Loucy (cell line): ENCODE measurements at regions not wholly inside any gene's neighbourhood (a gene's known extent, or its start where the extent isn't known, plus 50 kb on each side); places are given as distances from the start of the nearest gene placed in this dataset.

Experiments used
- H2AFZ ChIP-seq: fragments of 200-600 bp; sonication (generic); 2 replicates; pipeline ENCODE4 v1.6.0; 2016; ENCODE audit warnings: antibody characterized with exemption, mild to moderate bottlenecking, low read length, moderate library complexity
- H3F3A ChIP-seq: fragments of 200-600 bp; 2 replicates; pipeline ENCODE4 v1.6.0; 2016; ENCODE audit warnings: antibody characterized with exemption, low read depth, mild to moderate bottlenecking
- H3K27me3 ChIP-seq: fragments of 200-600 bp; sonication (generic); 2 replicates; pipeline ENCODE4 v1.6.1; 2014; ENCODE audit warnings: low read length, mild to moderate bottlenecking; ENCODE audit not compliant: insufficient read depth, poor library complexity, severe bottlenecking
- H3K36me3 ChIP-seq: fragments of 200-600 bp; sonication (generic); 2 replicates; pipeline ENCODE4 v1.6.1; 2016; ENCODE audit warnings: low read length; ENCODE audit not compliant: insufficient read depth
- H3K4me1 ChIP-seq: fragments of 200-600 bp; sonication (generic); 2 replicates; pipeline ENCODE4 v1.5.1; 2014; ENCODE audit warnings: low read length, mild to moderate bottlenecking; ENCODE audit not compliant: insufficient read depth, poor library complexity, severe bottlenecking
- H3K4me2 ChIP-seq: fragments of 200-600 bp; sonication (generic); 2 replicates; pipeline ENCODE4 v1.6.0; 2014; ENCODE audit warnings: antibody characterized with exemption, low read length, low read depth, mild to moderate bottlenecking; ENCODE audit not compliant: poor library complexity, severe bottlenecking
- H3K4me3 ChIP-seq: fragments of 200-600 bp; sonication (generic); 2 replicates; pipeline ENCODE4 v1.5.1; 2014; ENCODE audit warnings: low read length, mild to moderate bottlenecking, mixed read lengths; ENCODE audit not compliant: poor library complexity, severe bottlenecking
- H3K79me2 ChIP-seq: fragments of 200-600 bp; sonication (generic); 2 replicates; pipeline ENCODE4 v1.6.1; 2014; ENCODE audit warnings: low read length; ENCODE audit not compliant: insufficient read depth
- H3K9ac ChIP-seq: fragments of 200-600 bp; sonication (generic); 2 replicates; pipeline ENCODE4 v1.6.0; 2014; ENCODE audit warnings: mild to moderate bottlenecking, low read depth, low read length, moderate library complexity; ENCODE audit not compliant: poor library complexity, severe bottlenecking
- H3K9me2 ChIP-seq: fragments of 200-600 bp; sonication (generic); replicated peaks from 2 replicates; pipeline ENCODE4 v1.6.1; 2016; ENCODE audit warnings: low read depth, low read length, mixed read lengths
- H3K9me3 ChIP-seq: fragments of 200-600 bp; sonication (generic); 2 replicates; pipeline ENCODE4 v1.6.1; 2014; ENCODE audit warnings: mild to moderate bottlenecking, antibody characterized with exemption, low read length, low read depth; ENCODE audit not compliant: insufficient read depth
- H4K20me1 ChIP-seq: fragments of 200-600 bp; sonication (generic); 2 replicates; pipeline ENCODE4 v1.6.0; 2014; ENCODE audit warnings: antibody characterized with exemption, low read length, mild to moderate bottlenecking; ENCODE audit not compliant: insufficient read depth, poor library complexity, severe bottlenecking
- CTCF ChIP-seq: fragments of 200-600 bp; sonication (generic); conservative IDR thresholded peaks from 2 replicates; pipeline ENCODE4 v1.5.1; 2014; ENCODE audit warnings: mild to moderate bottlenecking, antibody characterized with exemption, low read length
- EZH2phosphoT487 ChIP-seq: fragments of 200-600 bp; IDR thresholded peaks from 2 replicates; pipeline ENCODE4 v1.6.1; 2018; ENCODE audit warnings: antibody characterized with exemption, mild to moderate bottlenecking, moderate library complexity, borderline replicate concordance

- H4K20me1 ChIP-seq: no peaks in the 10 kb centered on the region
- no peaks in the 10 kb centered on the region for H3K27me3 ChIP-seq
- no peaks in the 10 kb centered on the region for H3K79me2 ChIP-seq
- H3K4me1 ChIP-seq: no peaks in the 10 kb centered on the region
- no peak overlapping the region for H3K9ac ChIP-seq
- H3K4me2 ChIP-seq: no peak overlapping the region
- H3F3A ChIP-seq: no peaks in the 10 kb centered on the region
- no peak overlapping the region for H2AFZ ChIP-seq
- H3K36me3 ChIP-seq: no peaks in the 10 kb centered on the region
- no peaks in the 10 kb centered on the region for H3K9me3 ChIP-seq
- no peak overlapping the region for H3K4me3 ChIP-seq
- TF ChIP-seq EZH2phosphoT487 (no peak), CTCF (no peak)
- H3K9me2 ChIP-seq: no peaks in the 10 kb centered on the region
Observed at GRCh38 chrX:13901354-13901753, 84.5 kb upstream of the GPM6B start.

GRCh38 chrX:13900351-13900750 is 83.5 kb upstream of the GPM6B start:
- Histone ChIP-seq H3K9ac (no peak overlapping the region), H3F3A (no peaks in the 10 kb centered on the region)

GRCh38 chrX:13899607-13900006 is 82.7 kb upstream of the GPM6B start:
- no peak overlapping the region for H2AFZ ChIP-seq
- no peaks in the 10 kb centered on the region for H4K20me1 ChIP-seq
- H3K79me2 ChIP-seq: no peaks in the 10 kb centered on the region
- no peaks in the 10 kb centered on the region for H3F3A ChIP-seq
- no peak overlapping the region for H3K9ac ChIP-seq
- no peaks in the 10 kb centered on the region for H3K4me1 ChIP-seq
- no peaks in the 10 kb centered on the region for H3K36me3 ChIP-seq
- no peaks in the 10 kb centered on the region for H3K9me2 ChIP-seq
- no peak overlapping the region for H3K4me2 ChIP-seq
- no peaks in the 10 kb centered on the region for H3K27me3 ChIP-seq
- TF ChIP-seq EZH2phosphoT487: no peak
- no peaks in the 10 kb centered on the region for H3K9me3 ChIP-seq
- no peak overlapping the region for H3K4me3 ChIP-seq

More at GRCh38 chrX:13900351-13900750, 83.5 kb upstream of the GPM6B start:
- Histone ChIP-seq H2AFZ (no peak overlapping the region), H3K9me3 (no peaks in the 10 kb centered on the region), H3K4me2 (no peak overlapping the region), H3K27me3 (no peaks in the 10 kb centered on the region), H3K4me3 (no peak overlapping the region), H3K36me3 (no peaks in the 10 kb centered on the region), H4K20me1 (no peaks in the 10 kb centered on the region), H3K9me2 (no peaks in the 10 kb centered on the region), H3K79me2 (no peaks in the 10 kb centered on the region), H3K4me1 (no peaks in the 10 kb centered on the region)
- TF ChIP-seq CTCF (no peak), EZH2phosphoT487 (no peak)

GRCh38 chrX:13898603-13899002 is 81.7 kb upstream of the GPM6B start:
- no peaks in the 10 kb centered on the region for H3K36me3 ChIP-seq
- H2AFZ ChIP-seq: 0 out of 2 replicates have a peak overlapping the region, but pooled peaks have one; percentile 43
- no peaks in the 10 kb centered on the region for H3F3A ChIP-seq
- no peaks in the 10 kb centered on the region for H4K20me1 ChIP-seq
- no peak overlapping the region for H3K4me3 ChIP-seq
- H3K9me3 ChIP-seq: no peaks in the 10 kb centered on the region
- no peaks in the 10 kb centered on the region for H3K9me2 ChIP-seq
- no peak for TF ChIP-seq EZH2phosphoT487
- no peak for TF ChIP-seq CTCF
- no peak overlapping the region for H3K9ac ChIP-seq
- no peak overlapping the region for H3K4me2 ChIP-seq
- no peaks in the 10 kb centered on the region for H3K4me1 ChIP-seq
- H3K27me3 ChIP-seq: no peaks in the 10 kb centered on the region
- H3K79me2 ChIP-seq: no peaks in the 10 kb centered on the region
